D721Med (cell line): ENCODE measurements at regions not wholly inside any gene's neighbourhood (a gene's known extent, or its start where the extent isn't known, plus 50 kb on each side); places are given as distances from the start of the nearest gene placed in this dataset.
"Not testable (repeated sequence)": the region's sequence is repeated elsewhere in the genome, so short reads cannot be mapped to it uniquely, and the experiment has no call there.

Experiments
- DNase-seq: peaks from one replicate; pipeline ENCODE4 v3.0.0; 2011; ENCODE audit warnings: low spot score; ENCODE audit not compliant: insufficient read length
- FAIRE-seq: peaks from 2 replicates; lab custom pipeline; 2011; peaks lifted over from hg19 to GRCh38; lab: Jason Lieb, UNC
- CTCF ChIP-seq: IDR thresholded peaks from 2 replicates; pipeline ENCODE4 v1.5.1; 2012; ENCODE audit warnings: mild to moderate bottlenecking, control low read depth; ENCODE audit not compliant: insufficient read depth; ENCODE audit errors: missing control alignments

GRCh38 chr1:55801481-55801880 lies 586.3 kb upstream of the USP24 start:
- no peak for TF ChIP-seq CTCF
- FAIRE-seq: no peak
- no peak for DNase-seq

- FAIRE-seq (no peak), DNase-seq (no peak)
- TF ChIP-seq CTCF: no peak
Observed at GRCh38 chr1:55800503-55800902, 585.3 kb upstream of the USP24 start.

- no peak for FAIRE-seq
- no peak for DNase-seq
- no peak for TF ChIP-seq CTCF
Observed at GRCh38 chr1:55793856-55794255, 578.7 kb upstream of the USP24 start.

GRCh38 chr1:55792870-55793269 lies 577.7 kb upstream of the USP24 start:
- no peak for FAIRE-seq
- TF ChIP-seq CTCF: no peak
- no peak for DNase-seq

- FAIRE-seq (no peak), DNase-seq (no peak)
- TF ChIP-seq CTCF: no peak
Observed at GRCh38 chr1:55789466-55789865, 574.3 kb upstream of the USP24 start.

- DNase-seq: no peak
- no peak for TF ChIP-seq CTCF
- FAIRE-seq: no peak
Observed at GRCh38 chr1:55786396-55786795, 571.2 kb upstream of the USP24 start.

- not testable (repeated sequence) for DNase-seq, FAIRE-seq
Observed at GRCh38 chr1:55784941-55785450, 569.8 kb upstream of the USP24 start.
